NCI-H2081 (cell line): ENCODE measurements at regions not wholly inside any gene's neighbourhood (a gene's known extent, or its start where the extent isn't known, plus 50 kb on each side); places are given as distances from the start of the nearest gene placed in this dataset.
"Not testable (repeated sequence)": the region's sequence is repeated elsewhere in the genome, so short reads cannot be mapped to it uniquely, and the experiment has no call there.

Experiments used
- DNase-seq, 2 experiments: peaks; one replicate each; lab custom pipeline; 2025; lab: John Stamatoyannopoulos, UW

DNA sequence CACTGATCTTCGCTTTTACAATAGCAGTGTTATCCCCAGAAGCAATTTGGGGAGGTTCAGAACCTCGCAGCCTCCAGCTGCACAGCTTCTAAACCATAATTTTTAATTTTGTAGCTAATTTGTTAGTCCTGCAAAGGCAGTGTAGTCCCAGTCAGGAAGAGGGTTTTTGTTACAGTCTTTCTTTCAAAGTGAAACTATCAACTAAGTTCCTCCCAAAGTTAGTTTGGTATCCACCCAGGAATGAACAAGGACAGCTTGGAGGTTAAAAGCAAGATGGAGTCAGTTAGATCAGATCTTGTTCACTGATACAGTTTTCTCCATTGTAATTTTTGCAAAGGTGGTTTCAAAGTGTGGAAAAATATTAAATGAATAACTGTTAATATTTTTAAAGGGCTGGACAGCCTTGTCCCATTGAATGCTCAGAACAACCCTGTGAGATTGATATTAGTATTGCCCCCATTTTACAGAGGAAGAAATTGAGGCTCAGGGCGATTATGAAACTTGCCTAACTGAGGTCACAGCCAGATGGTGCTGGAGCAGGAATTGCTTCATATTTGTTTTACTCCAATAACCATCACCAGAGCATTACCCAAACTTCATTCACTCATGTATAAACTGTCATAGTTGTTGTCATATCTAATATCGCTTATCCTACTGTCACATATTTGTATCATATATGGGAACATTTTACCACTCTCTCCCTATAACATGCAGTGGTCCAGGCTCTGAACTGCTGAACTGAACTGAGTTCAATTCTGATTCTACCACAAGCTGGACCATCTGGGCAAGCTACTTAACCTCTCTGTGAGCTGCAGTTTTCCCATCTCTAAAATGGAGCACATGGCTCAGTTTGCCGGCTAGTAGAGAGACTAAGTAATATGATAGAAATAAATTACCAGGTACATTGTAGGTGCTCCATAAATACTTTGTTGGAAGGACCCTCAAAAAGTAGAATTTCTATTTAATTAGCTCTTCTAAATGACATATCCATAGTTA is 213.8 kb downstream of the BCAS1 start:
- DNase-seq, result no peak

DNA sequence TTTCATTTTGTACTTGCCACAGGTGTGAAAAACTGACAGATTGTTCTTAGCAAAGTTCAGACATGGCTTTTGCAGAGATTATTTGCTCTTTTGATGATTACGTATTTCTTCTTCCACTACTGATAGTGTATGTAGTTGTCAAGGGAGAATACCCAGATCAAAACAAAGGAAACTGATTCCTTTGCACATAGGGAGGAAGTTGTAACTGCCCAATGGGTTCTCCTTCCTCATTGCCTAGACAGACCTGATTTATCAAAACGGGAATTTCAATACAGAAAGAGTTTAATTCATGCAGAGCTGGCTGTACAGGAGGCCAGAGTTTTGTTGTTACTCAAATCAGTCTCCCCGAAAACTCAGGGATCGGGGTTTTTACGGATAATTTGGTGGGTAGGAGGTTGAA is 214.7 kb downstream of the BCAS1 start:
- DNase-seq, result no peak

DNA sequence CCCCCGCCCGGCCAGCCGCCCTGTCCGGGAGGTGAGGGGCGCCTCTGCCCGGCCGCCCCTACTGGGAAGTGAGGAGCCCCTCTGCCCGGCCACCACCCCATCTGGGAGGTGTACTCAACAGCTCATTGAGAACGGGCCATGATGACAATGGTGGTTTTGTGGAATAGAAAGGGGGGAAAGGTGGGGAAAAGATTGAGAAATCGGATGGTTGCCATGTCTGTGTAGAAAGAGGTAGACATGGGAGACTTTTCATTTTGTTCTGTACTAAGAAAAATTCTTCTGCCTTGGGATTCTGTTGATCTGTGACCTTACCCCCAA is 215.8 kb downstream of the BCAS1 start:
- not testable (repeated sequence) for DNase-seq

DNA sequence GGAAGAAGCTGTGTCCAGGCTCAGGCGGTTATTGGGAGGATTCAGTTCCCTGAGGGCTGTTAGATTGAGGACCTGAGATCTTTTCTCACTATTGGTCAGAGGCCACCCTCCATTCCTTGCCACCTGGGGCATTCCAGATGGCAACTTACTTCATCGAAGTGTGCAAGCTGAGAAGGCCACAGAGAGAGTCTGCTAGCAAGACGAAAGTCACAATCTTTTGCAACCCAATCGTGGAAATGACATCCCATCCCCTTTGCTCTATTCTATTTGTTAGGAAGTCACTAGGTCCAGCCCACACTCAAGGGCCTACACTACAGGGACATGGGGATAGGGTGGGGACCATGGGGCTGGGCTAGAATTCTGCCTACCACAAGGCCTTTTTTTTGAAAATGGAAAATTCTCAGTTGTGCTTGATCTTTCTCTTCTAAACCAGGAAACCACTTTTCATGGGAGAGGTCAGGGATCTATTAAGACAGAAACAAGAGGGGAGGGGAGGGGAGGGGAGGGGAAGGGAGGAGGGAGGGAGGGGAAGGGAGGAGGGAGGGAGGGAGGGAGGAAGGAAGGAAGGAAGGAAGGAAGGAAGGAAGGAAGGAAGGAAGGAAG is 217.2 kb downstream of the BCAS1 start:
- DNase-seq, result no peak

DNA sequence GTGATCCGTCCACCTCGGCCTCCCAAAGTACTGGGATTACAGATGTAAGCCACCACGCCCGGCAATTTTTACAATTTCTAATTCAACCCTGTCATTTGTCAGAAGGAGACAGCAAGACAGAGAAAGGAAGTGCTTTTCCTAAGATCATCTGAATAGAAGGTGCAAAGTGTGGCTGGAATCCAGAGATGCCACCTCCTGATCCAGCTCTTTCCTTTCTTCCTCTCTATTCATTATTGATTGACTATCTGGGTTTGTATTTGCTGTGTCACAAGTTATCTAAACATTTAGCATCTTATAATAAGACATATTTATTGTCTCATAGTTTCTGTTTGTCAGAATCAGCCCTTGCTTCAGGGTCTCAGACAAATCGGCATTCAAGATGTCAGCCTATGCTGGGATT is 217.7 kb downstream of the BCAS1 start:
- no peak for DNase-seq

DNA sequence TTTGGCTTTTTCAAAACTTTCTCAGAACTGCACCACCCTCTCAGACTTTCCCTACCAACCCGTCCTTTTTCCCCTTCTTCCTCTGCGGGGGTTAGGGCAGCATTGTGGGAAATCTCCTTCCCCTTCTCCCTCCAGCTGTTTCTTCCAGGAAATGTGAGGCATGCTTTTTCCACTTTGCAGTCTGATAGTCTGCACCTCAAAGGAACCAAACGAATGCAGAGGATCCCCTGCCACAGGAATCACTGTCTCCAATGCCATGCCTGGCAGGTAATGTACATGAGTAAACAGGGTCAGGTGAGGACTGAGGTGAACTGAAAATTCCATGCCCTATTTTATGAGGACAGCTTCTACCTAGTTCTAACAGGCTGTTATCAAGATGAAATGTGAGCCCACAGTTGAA is 218.4 kb downstream of the BCAS1 start:
- no peak for DNase-seq

DNA sequence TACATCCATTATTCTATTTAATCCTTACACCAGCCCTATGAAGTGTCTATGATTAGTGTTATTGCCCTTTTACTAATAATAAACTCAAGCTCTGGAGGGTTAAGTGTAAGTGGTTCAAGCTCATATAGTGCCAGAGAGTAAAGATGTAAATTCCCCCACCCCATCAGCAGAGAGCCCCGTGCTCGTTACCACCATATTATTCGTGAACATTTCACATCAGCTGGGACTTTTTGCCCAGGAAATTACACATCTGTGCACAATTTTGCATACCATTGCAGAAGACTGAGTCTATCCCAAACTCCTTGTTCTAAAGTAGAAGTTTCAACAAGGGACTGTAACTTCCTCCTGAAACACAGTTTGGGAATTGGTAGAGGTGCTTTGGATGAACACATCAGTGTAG is 220.1 kb downstream of the BCAS1 start:
- DNase-seq, result no peak

DNA sequence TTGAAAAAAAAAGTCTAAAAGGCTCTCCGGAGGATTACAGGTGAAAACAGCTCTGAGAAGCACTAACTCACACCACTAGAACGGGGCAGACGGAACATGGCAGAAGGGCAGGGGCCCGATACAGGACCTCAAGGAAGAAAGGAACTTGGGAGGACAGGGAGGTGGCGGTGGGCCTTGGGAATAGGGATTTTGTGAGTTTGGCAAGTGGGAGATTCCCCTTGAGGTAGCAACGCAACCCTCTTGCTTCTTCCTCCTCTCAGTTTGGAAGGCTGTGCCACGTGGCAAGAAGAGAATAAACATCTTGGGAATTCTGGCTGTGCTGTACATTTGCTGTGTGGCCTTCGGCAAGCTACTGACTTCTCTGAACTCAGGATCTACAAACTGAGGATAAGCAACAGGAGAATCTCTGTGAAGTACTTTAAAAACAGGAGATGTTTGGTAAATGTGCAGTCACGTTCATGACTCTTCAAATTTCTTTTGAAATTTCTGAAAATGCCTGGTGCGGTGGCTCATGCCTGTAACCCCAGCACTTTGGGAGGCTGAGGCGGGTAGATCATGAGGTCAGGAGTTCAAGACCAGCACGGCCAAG is 220.8 kb downstream of the BCAS1 start:
- DNase-seq, result no peak

DNA sequence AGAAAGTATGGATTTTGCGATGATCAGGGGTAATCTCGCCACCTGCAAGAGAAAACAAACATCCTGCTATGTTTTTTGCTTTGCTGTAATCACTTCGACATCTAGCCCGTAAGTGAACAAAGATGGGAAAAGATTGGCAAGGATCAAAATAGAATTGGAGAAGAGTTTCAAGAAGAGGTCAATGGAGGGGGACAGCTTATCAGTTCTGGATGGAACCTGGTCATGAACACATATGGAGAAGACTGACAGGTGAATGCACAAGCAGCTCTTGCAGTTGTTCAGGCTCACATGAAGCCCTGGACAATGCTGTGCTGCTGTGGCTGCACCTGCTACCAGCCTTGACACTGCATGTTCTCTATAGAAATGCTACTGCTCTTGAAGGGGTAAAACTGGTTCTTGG is 222.1 kb downstream of the BCAS1 start:
- DNase-seq, result no peak

DNA sequence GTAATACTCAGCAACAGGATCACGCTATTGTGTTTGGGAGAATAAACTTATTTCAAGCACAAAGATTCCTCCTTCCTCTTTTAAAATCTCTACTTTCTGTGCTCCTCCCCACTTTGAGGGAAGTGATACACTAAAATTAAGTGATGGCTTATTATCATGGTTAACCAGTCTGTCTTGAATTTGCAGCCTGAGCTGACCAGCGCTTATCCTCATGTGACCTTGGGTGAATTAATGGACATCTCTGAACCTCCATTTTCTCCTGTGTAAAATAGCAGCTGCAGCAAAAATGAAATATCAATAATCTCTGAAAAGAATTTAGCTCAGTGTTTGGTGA is 222.6 kb downstream of the BCAS1 start:
- no peak for DNase-seq

DNA sequence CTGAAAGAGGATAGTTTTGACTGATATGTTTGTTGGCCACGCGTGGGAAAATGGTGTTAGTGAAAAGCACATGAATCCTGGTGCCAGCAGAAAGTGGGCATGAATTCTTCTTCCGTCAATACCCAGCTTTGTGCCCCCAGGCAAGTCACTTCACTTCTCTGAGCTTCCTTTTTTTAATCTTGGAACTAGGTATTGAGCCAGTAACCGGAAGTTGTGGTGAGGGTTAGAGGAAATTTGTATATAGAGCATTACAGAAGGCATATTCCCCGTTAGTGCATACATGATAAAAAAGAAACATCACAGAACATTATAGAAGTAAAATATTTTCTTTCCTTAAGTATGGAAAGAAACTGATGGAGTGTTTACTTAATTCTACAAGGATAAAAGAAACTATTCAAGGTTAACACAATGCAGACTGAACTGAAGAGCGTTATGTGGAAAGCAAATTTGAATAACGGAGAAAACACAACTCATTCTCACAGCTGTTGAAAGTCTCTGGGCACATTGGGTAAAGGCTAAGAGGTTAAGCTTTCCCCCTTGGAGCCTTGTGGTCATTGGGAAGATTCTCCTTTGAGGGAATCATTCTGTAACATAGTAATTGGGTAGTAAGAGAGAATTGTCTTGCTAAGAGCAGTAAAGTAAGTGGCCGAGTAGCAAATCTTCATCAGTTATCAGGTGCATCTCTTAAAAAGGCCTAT is 223.1 kb downstream of the BCAS1 start:
- no peak for DNase-seq

DNA sequence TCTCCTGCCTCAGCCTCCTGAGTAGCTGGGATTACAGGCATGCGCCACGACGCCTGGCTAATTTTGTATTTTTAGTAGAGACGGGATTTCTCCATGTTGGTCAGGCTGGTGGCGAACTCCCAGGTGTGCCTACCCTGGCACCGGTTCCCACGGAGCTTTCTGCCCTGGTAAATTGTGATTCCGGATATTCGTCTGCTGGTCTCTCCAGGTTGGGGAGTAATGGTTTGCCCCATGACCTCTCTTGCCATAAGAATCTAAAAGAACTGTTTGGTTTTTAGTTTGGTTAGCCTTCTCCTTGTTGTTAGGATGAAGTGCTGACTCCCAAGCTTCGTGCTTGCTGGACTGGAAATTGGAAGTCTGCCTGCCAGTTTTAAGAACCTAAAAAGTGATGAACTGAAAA is 223.8 kb downstream of the BCAS1 start:
- DNase-seq, result no peak

DNA sequence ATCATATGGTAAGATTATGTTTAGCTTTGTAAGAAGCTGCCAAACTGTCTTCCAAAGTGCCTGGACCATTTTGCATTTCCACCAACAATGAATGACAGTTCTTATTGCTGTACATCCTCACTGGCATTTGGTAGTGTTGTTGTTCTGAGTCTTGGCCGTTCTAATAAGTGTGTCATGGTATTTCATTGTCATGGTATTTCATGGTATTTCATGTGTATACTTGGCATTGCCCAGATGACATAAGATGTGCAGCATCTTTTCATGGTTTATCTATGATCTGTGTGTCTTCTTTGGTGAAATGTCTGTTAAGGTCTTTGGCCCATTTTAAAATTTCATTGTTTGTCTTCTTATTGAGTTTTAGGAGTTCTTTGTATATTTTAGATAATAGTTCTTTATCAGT is 224.4 kb downstream of the BCAS1 start:
- no peak for DNase-seq

DNA sequence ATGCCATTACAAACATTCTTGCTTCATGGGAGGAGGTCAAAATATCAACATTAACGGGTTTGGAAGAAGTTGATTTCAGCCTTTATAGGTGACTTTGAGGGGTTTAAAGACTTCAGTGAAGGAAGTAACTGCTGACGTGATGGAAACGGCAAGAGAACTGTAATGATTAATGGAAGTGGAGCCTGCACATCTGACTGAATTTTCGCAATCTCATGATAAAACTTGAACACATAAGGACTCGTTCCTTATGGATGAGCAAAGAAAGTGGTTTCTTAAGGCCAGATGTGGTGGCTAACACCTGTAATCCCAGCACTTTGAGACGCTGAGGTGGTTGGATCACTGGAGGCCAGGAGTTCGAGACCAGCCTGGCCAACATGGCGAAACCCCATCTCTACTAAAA is 226.1 kb downstream of the BCAS1 start:
- no peak for DNase-seq

DNA sequence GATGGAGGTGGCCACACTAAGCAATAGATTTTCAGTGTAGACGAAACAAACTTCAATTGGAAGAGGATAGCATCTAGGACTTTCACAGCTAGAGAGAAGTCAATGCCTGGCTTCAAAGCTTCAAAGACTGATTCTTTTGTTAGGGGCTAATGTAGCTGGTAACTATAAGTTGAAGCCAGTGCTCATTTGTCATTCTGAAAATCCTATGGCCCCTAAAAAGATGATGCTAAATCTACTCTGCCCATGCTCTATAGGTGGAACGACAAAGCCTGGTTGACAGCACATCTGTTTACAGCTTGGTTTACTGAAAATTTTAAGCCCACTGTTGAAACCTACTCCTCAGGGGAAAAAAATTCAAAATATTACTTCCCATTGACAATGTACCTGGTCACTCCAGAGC is 226.7 kb downstream of the BCAS1 start:
- DNase-seq, result no peak

DNA sequence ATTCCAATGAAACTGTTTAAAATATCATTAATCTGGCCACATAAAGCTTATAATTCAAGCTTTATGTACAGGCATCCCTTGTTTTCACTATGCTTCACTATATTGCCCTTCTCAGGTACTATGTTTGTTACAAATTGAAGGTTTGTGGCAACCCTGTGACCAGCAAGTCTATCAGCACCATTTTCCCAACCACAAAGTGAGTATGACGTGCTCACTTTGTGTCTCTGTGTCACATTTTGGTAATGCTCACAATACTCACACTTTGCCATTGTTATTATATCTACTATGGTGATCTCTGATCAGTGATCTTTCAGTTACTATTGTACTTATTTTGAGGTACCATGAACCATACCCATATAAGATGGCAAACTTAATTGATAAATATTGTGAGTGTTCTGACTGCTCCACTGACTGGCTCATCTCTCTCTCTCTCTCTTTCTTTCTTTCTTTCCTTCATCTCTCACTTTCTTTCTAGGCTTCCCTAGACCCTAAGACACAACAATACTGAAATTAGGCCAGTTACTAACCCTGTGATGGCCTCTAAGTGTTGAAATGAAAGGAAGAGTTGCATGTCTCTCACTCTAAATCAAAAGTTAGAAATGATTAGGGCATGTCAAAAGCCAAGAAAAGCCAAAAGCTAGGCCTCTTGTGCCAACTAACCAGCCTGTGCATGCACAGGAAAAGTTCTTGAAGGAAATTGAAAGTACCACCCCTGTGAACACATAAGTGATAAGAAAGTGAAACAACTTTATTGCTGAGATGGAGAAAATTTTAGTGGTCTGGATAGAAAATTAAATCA is 227.9 kb downstream of the BCAS1 start:
- no peak for DNase-seq

DNA sequence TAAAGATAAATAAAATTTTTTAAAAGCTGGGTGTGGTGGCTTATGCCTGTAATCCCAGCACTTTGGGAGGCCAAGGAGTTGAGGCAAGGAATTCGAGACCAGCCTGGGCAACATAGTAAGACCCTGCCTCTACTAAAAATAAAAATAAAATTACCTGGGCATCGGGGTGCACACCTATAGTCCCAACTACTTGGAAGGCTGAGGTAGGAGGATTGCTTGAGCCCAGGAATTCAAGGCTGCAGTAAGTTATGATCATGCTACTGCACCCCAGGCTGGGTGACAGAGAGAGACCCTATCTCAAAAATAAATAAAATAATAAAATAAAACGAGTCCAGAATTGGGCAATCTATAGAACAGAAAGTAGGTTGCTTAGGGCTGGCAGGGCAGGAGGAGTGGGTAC is 228.7 kb downstream of the BCAS1 start:
- DNase-seq, result no peak

DNA sequence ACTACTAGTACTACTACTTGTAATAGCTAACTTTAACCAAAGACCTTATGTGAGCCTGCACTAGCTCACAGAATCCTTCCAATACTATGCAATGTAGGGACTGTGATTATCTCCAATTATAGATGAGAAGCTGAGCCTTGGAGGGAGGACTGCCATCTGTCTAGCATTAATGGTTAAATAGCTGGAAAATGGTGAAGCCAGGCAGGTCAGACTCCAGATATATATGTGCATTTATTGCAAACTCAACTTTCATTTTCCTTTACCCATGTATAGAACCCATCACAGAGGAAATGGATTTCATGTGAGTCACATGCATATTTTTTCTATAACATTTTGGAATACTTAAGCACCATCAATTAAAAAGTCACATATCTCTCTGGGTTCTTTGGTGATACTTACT is 229.9 kb downstream of the BCAS1 start:
- DNase-seq, result no peak

DNA sequence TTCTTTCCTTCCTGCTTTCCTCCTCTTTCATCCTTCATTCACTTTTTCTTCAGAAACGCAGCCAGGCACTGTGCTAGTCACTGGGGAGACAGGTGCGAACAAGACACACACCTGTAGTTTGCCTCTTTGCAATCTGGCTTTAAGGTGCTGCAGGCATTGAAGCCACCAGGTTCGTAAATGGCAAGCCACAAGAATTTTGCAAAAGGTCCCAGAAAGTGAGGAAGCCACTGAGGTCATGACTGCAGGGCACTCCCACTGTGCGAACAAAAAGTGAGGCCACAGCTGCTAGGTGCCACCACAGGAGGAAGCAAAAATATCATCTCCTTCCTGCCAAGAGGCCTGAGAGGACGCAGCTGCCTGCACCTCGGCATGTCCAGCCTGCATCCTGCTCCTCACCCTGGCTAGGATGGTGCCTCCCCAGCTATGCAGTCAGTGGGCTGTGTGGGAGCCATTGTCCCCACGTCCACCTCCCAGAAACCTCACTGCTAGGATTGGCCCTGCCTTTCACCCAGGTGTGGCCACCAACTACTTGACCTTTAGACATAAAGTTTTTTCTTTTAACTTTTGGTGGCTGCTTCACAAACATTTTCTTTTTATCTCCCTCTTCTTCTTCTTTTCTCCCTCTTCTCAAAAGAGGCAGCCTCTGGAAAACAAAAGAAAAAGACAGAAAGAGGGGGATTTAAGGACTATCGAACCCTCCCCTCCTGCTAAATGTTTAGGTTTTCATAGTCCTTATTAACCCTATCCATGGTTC is 230.8 kb downstream of the BCAS1 start:
- no peak for DNase-seq

DNA sequence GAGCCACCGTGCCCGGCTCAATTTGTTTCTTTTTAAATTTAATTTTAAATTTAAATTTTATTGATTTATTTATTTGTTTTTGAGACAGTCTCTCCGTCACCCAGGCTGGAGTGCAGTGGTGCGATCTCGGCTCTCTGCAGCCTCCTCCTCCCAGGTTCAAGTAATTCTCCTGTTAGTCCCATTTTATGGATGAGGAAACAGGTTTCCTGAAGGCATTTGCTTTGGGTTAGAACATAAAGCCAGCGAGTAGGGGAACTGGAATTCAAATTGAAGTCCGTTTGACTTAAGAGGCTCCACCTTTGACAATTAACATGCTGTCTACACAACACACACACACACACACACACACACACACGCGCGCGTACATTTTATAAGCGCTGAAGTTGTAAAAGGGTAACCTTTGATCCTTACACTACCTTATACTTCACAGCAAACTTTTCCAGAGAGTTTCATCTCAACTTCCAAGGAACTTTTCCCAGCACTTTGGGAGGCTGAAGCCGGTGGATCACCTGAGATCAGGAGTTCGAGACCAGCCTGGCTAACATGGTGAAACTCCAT is 232.0 kb downstream of the BCAS1 start:
- no peak for DNase-seq
